Transverse colon (tissue), 4 donors: ENCODE measurements at regions not wholly inside any gene's neighbourhood (a gene's known extent, or its start where the extent isn't known, plus 50 kb on each side); places are given as distances from the start of the nearest gene placed in this dataset.
"Not testable (repeated sequence)": the region's sequence is repeated elsewhere in the genome, so short reads cannot be mapped to it uniquely, and the experiment has no call there.

Experiments
- DNase-seq: peaks from one replicate; pipeline ENCODE4 v3.0.0-alpha.2; 2019
- H3K27ac ChIP-seq, 4 donors: fragments of 200-600 bp; sonication (generic); 2 replicates each; pipeline ENCODE4 v1.5.1; 2016 to 2018; ENCODE audit warnings: inconsistent platforms in 4 of 4
- H3K27me3 ChIP-seq: fragments of 200-600 bp; sonication (generic); 2 replicates; pipeline ENCODE4 v1.5.1; 2017; ENCODE audit warnings: inconsistent platforms
- H3K36me3 ChIP-seq, 4 donors: fragments of 200-600 bp; sonication (generic); 2 replicates each; pipeline ENCODE4 v1.5.1; 2017 to 2019; ENCODE audit warnings: inconsistent platforms in 4 of 4
- H3K4me1 ChIP-seq, 4 donors: fragments of 200-600 bp; sonication (generic); 2 replicates each; pipeline ENCODE4 v1.5.1; 2017 to 2020; ENCODE audit warnings: inconsistent platforms in 4 of 4
- H3K4me3 ChIP-seq, 4 donors: fragments of 200-600 bp; sonication (generic); 1 replicate in 1 of 4; 2 replicates in 3 of 4; pipeline versions ENCODE4 v1.5.1 to v1.6.1; 2017 to 2019; ENCODE audit warnings: inconsistent platforms in 4 of 4
- H3K9me3 ChIP-seq, 2 donors: fragments of 200-600 bp; sonication (generic); 2 replicates each; pipeline ENCODE4 v1.5.1; 2017 to 2019; ENCODE audit warnings: inconsistent platforms in 2 of 2
- CTCF ChIP-seq, 5 experiments: fragments of 200-600 bp in 3 of 5; fragments of 450-650 bp in 2 of 5; sonication (generic) in 3 of 5; IDR thresholded peaks; 1 replicate in 2 of 5; 2 replicates in 3 of 5; pipeline ENCODE4 v1.5.1; 2016 to 2017; ENCODE audit warnings: antibody characterized with exemption in 5 of 5, inconsistent platforms in 3 of 5, mild to moderate bottlenecking in 2 of 5, moderate library complexity in 1 of 5
- EP300 ChIP-seq: sonication (generic); formaldehyde crosslinking; IDR thresholded peaks from one replicate; pipeline ENCODE4 v1.6.1; 2017; ENCODE audit warnings: antibody characterized with exemption, low read depth
- POLR2A ChIP-seq: fragments of 450-650 bp; IDR thresholded peaks from one replicate; pipeline ENCODE4 v1.6.1; 2016; ENCODE audit warnings: antibody characterized with exemption, mild to moderate bottlenecking, moderate library complexity
- WGBS, 2 donors: methylation state at CpG; one replicate each; pipeline ENCODE4 v1.1.5; 2018; ENCODE audit warnings: low coverage in 1 of 2; 5-methylcytosine and 5-hydroxymethylcytosine counted together
- in situ Hi-C, 4 donors: fragments of 200-750 bp; cut with MboI; loops; one replicate each; pipeline versions ENCODE4 v1.15.0 to v1.15.1; 2017; ENCODE audit warnings: low sequenced_read_pairs in 3 of 4, low pct_ligation_motif_present in 1 of 4, low pct_unique_long_range_greater_than_20kb in 1 of 4
- intact Hi-C: fragments of 100-400 bp; cut with DNase I; formaldehyde crosslinking; loops from one replicate; pipeline ENCODE4 v1.15.1; 2023; ENCODE audit warnings: low total_unique reads

GRCh38 chr19:27419217-27419616 is 1793.7 kb downstream of the UQCRFS1 start:
- DNase-seq, H3K27ac ChIP-seq, intact Hi-C loops, H3K36me3 ChIP-seq, H3K27me3 ChIP-seq, H3K4me1 ChIP-seq, in situ Hi-C loops, H3K4me3 ChIP-seq: not testable (repeated sequence)
- WGBS, 2 donors, result 94 to 100% methylated on average over 1 of the region's 1 CpG
- H3K9me3 ChIP-seq, result peaks cover 18 to 29% of the 10 kb centered on the region in 2 donors

GRCh38 chr19:27393591-27393990 is 1819.4 kb downstream of the UQCRFS1 start:
- 87 to 89% methylated on average over 2 of the region's 2 CpGs for WGBS, 2 donors
- in situ Hi-C loops, result no loop called here
- Histone ChIP-seq H3K4me3 (no peak overlapping the region), H3K27me3 (no peaks in the 10 kb centered on the region), H3K4me1 (no peaks in the 10 kb centered on the region), H3K27ac (no peak overlapping the region), H3K9me3 (peaks cover 32 to 34% of the 10 kb centered on the region in 2 donors), H3K36me3 (no peaks in the 10 kb centered on the region)
- no peak for TF ChIP-seq CTCF (IDR thresholded peaks at IDR 0.05)
- intact Hi-C loops, result no loop called here
- DNase-seq, result no peak

- no peak overlapping the region for H3K4me3 ChIP-seq
These were observed 1820.8 kb downstream of the UQCRFS1 start for GRCh38 chr19:27392027-27392632.

GRCh38 chr19:27379306-27379705 is 1833.6 kb downstream of the UQCRFS1 start:
- in situ Hi-C loops, intact Hi-C loops, H3K27me3 ChIP-seq, H3K4me1 ChIP-seq, H3K27ac ChIP-seq, H3K4me3 ChIP-seq, H3K36me3 ChIP-seq, DNase-seq: not testable (repeated sequence)
- WGBS, 2 donors, result 37 to 42% methylated on average over 5 of the region's 5 CpGs
- H3K9me3 ChIP-seq, result peaks cover 28 to 39% of the 10 kb centered on the region in 2 donors

More at GRCh38 chr19:27392027-27392632, 1820.8 kb downstream of the UQCRFS1 start:
- TF ChIP-seq POLR2A (no peak), EP300 (no peak)
- Histone ChIP-seq H3K4me1 (no peaks in the 10 kb centered on the region), H3K9me3 (peaks cover 39 to 42% of the 10 kb centered on the region in 2 donors), H3K27ac (no peak overlapping the region), H3K36me3 (no peaks in the 10 kb centered on the region), H3K27me3 (no peaks in the 10 kb centered on the region)
- WGBS, 2 donors, result 73 to 76% methylated on average over 5 of the region's 5 CpGs
- intact Hi-C loops (no loop called here), in situ Hi-C loops (no loop called here)
- DNase-seq, result no peak

- in situ Hi-C loops, H3K27ac ChIP-seq, H3K4me3 ChIP-seq, H3K4me1 ChIP-seq, H3K36me3 ChIP-seq, DNase-seq, intact Hi-C loops, H3K27me3 ChIP-seq: not testable (repeated sequence)
- H3K9me3 ChIP-seq, result peaks cover 35 to 54% of the 10 kb centered on the region in 2 donors
- 39 to 46% methylated on average over 3 of the region's 3 CpGs for WGBS, 2 donors
These were observed 1843.3 kb downstream of the UQCRFS1 start for GRCh38 chr19:27369603-27370002.

GRCh38 chr19:27362438-27362837 is 1850.5 kb downstream of the UQCRFS1 start:
- WGBS, 2 donors, result 46 to 51% methylated on average over 5 of the region's 5 CpGs
- peaks cover 57 to 80% of the 10 kb centered on the region in 2 donors for H3K9me3 ChIP-seq
- H3K4me1 ChIP-seq, H3K27me3 ChIP-seq, H3K27ac ChIP-seq, in situ Hi-C loops, H3K4me3 ChIP-seq, H3K36me3 ChIP-seq, intact Hi-C loops, DNase-seq: not testable (repeated sequence)

- in situ Hi-C loops, H3K4me3 ChIP-seq, H3K27me3 ChIP-seq, H3K36me3 ChIP-seq, DNase-seq, H3K27ac ChIP-seq, H3K4me1 ChIP-seq, intact Hi-C loops: not testable (repeated sequence)
- peaks cover 79 to 80% of the 10 kb centered on the region in 2 donors for H3K9me3 ChIP-seq
- WGBS, 2 donors, result 39 to 48% methylated on average over 4 of the region's 4 CpGs
These were observed 1857.4 kb downstream of the UQCRFS1 start for GRCh38 chr19:27355581-27355980.
